ENCODE measurements at regions not wholly inside any gene's neighbourhood (a gene's known extent, or its start where the extent isn't known, plus 50 kb on each side); places are given as distances from the start of the nearest gene placed in this dataset.

GRCh38 chr9:108325406-108325805, 530.4 kb downstream of the ACTL7B start:
- no peak for DNase-seq
- intact Hi-C loops (cut with DNase I; ENCODE audit: low total_unique reads), result no loop called here
- Histone ChIP-seq H3K36me3 (no peaks in the 10 kb centered on the region), H3K4me3 (no peak overlapping the region), H3K9me3 (peaks cover 0 to 30% (median 10%) of the 10 kb centered on the region in 4 donors), H3K4me1 (no peaks in the 10 kb centered on the region), H3K27ac (no peak overlapping the region), H3K27me3 (no peaks in the 10 kb centered on the region)
- WGBS, 5 donors, result 71 to 100% (median 85%) methylated on average over 1 of the region's 1 CpG
- TF ChIP-seq POLR2A (IDR thresholded peaks at IDR 0.05) (no peak), POLR2AphosphoS5 (IDR thresholded peaks at IDR 0.05) (no peak), CTCF (IDR thresholded peaks at IDR 0.05) (no peak), EP300 (IDR thresholded peaks at IDR 0.05) (no peak)

- no peak overlapping the region for H3K27ac ChIP-seq
- H3K4me1 ChIP-seq, result no peaks in the 10 kb centered on the region
- peaks cover 0 to 29% (median 10%) of the 10 kb centered on the region in 4 donors for H3K9me3 ChIP-seq
- H3K27me3 ChIP-seq, result no peaks in the 10 kb centered on the region
- H3K36me3 ChIP-seq, result no peaks in the 10 kb centered on the region
- TF ChIP-seq CTCF (IDR thresholded peaks at IDR 0.05) (no peak), POLR2AphosphoS5 (IDR thresholded peaks at IDR 0.05) (no peak), POLR2A (IDR thresholded peaks at IDR 0.05) (no peak), EP300 (IDR thresholded peaks at IDR 0.05) (no peak)
- DNase-seq, result no peak
- no peak overlapping the region for H3K4me3 ChIP-seq
- intact Hi-C loops (cut with DNase I; ENCODE audit: low total_unique reads), result no loop called here
- 76 to 95% (median 94%) methylated on average over 3 of the region's 3 CpGs for WGBS, 5 donors
These were observed 532.2 kb downstream of the ACTL7B start for GRCh38 chr9:108323615-108324014.

GRCh38 chr9:108322326-108323098, 533.3 kb downstream of the ACTL7B start:
- Histone ChIP-seq H3K27ac (no peak overlapping the region), H3K27me3 (no peaks in the 10 kb centered on the region), H3K4me3 (no peak overlapping the region), H3K9me3 (peaks cover 0 to 18% (median 4%) of the 10 kb centered on the region in 4 donors), H3K36me3 (no peaks in the 10 kb centered on the region), H3K4me1 (no peaks in the 10 kb centered on the region)
- intact Hi-C loops (cut with DNase I; ENCODE audit: low total_unique reads), result no loop called here
- TF ChIP-seq CTCF (IDR thresholded peaks at IDR 0.05) (no peak), EP300 (IDR thresholded peaks at IDR 0.05) (no peak), POLR2A (IDR thresholded peaks at IDR 0.05) (no peak), POLR2AphosphoS5 (IDR thresholded peaks at IDR 0.05) (no peak)
- no peak for DNase-seq
- 71 to 79% (median 77%) methylated on average over 1 of the region's 1 CpG for WGBS, 5 donors

GRCh38 chr9:108316630-108317029, 539.2 kb downstream of the ACTL7B start:
- Histone ChIP-seq H3K36me3 (no peaks in the 10 kb centered on the region), H3K27ac (no peak overlapping the region), H3K27me3 (no peaks in the 10 kb centered on the region), H3K4me3 (no peak overlapping the region), H3K4me1 (no peaks in the 10 kb centered on the region), H3K9me3 (no peaks in the 10 kb centered on the region)
- DNase-seq, result no peak
- intact Hi-C loops (cut with DNase I; ENCODE audit: low total_unique reads), result no loop called here
- TF ChIP-seq POLR2A (IDR thresholded peaks at IDR 0.05) (no peak), POLR2AphosphoS5 (IDR thresholded peaks at IDR 0.05) (no peak), CTCF (IDR thresholded peaks at IDR 0.05) (no peak), EP300 (IDR thresholded peaks at IDR 0.05) (no peak)
